ENCODE measurements at regions not wholly inside any gene's neighbourhood (a gene's known extent, or its start where the extent isn't known, plus 50 kb on each side); places are given as distances from the start of the nearest gene placed in this dataset.

GRCh38 chr10:83995738-83996331 lies 143.5 kb upstream of the GHITM start:
- 62 to 68% (median 65%) methylated on average over 4 of the region's 4 CpGs for WGBS, 3 donors
- intact Hi-C loops (cut with DNase I): no loop called here
- Histone ChIP-seq H3K4me3 (no peak overlapping the region), H3K9me3 (no peaks in the 10 kb centered on the region), H3K36me3 (no peaks in the 10 kb centered on the region), H3K4me1 (ENCODE audit: insufficient read depth) (no peaks in the 10 kb centered on the region), H3K27me3 (no peaks in the 10 kb centered on the region), H3K27ac (no peak overlapping the region)
- DNase-seq: no peak
- TF ChIP-seq POLR2A (IDR thresholded peaks at IDR 0.05) (no peak), EP300 (IDR thresholded peaks at IDR 0.05) (no peak)
- TF ChIP-seq, protein P1, sequence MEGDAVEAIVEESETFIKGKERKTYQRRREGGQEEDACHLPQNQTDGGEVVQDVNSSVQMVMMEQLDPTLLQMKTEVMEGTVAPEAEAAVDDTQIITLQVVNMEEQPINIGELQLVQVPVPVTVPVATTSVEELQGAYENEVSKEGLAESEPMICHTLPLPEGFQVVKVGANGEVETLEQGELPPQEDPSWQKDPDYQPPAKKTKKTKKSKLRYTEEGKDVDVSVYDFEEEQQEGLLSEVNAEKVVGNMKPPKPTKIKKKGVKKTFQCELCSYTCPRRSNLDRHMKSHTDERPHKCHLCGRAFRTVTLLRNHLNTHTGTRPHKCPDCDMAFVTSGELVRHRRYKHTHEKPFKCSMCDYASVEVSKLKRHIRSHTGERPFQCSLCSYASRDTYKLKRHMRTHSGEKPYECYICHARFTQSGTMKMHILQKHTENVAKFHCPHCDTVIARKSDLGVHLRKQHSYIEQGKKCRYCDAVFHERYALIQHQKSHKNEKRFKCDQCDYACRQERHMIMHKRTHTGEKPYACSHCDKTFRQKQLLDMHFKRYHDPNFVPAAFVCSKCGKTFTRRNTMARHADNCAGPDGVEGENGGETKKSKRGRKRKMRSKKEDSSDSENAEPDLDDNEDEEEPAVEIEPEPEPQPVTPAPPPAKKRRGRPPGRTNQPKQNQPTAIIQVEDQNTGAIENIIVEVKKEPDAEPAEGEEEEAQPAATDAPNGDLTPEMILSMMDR (IDR thresholded peaks at IDR 0.05): no peak

DNA sequence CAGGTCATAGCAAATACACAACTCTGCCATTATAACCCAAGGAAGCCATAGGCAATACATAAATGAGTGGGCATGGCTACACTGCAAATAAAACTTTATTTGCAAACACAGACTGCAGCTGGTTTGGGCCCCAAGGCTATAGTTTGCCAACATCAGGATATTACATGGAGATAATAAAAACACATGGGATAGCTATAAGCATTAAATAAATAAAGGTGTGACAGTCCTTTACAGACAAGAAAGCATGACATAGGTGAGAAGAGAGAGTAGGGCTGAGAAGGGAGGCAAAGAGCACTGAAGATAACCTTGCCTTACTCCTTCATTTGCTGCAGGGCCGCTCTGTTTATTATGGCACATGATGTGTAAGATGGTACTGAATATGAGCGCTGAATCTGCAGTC lies 135.1 kb upstream of the GHITM start:
- DNase-seq: no peak
- H3K27ac ChIP-seq: no peak overlapping the region
- H3K36me3 ChIP-seq: no peaks in the 10 kb centered on the region
- intact Hi-C loops (cut with DNase I): loop anchor here in 1 of 4 donors (5.0 kb wide), 1 partner anchor 248 kb away; no protein-coding TSS in a partner anchor
- no peak overlapping the region for H3K4me3 ChIP-seq
- 64 to 73% (median 66%) methylated on average over 2 of the region's 2 CpGs for WGBS, 3 donors
- no peaks in the 10 kb centered on the region for H3K27me3 ChIP-seq
- H3K9me3 ChIP-seq: no peaks in the 10 kb centered on the region
- no peaks in the 10 kb centered on the region for H3K4me1 ChIP-seq (ENCODE audit: insufficient read depth)
- TF ChIP-seq, protein P1 (IDR thresholded peaks at IDR 0.05): no peak
- TF ChIP-seq EP300 (IDR thresholded peaks at IDR 0.05) (no peak), POLR2A (IDR thresholded peaks at IDR 0.05) (no peak)

GRCh38 chr10:84005403-84005802 lies 133.9 kb upstream of the GHITM start:
- no peaks in the 10 kb centered on the region for H3K4me1 ChIP-seq (ENCODE audit: insufficient read depth)
- H3K27me3 ChIP-seq: no peaks in the 10 kb centered on the region
- no peak overlapping the region for H3K27ac ChIP-seq
- no peak overlapping the region for H3K4me3 ChIP-seq
- no peaks in the 10 kb centered on the region for H3K9me3 ChIP-seq
- intact Hi-C loops (cut with DNase I): no loop called here
- no peak for DNase-seq
- 67 to 75% (median 72%) methylated on average over 3 of the region's 3 CpGs for WGBS, 3 donors
- no peaks in the 10 kb centered on the region for H3K36me3 ChIP-seq
- TF ChIP-seq EP300 (IDR thresholded peaks at IDR 0.05): no peak
- no peak for TF ChIP-seq POLR2A (IDR thresholded peaks at IDR 0.05)
- TF ChIP-seq, protein P1 (IDR thresholded peaks at IDR 0.05): no peak

- no peaks in the 10 kb centered on the region for H3K9me3 ChIP-seq
- no peaks in the 10 kb centered on the region for H3K4me1 ChIP-seq (ENCODE audit: insufficient read depth)
- WGBS, 3 donors: 80 to 90% (median 83%) methylated on average over 5 of the region's 5 CpGs
- intact Hi-C loops (cut with DNase I): no loop called here
- no peak overlapping the region for H3K27ac ChIP-seq
- H3K27me3 ChIP-seq: no peaks in the 10 kb centered on the region
- no peak overlapping the region for H3K4me3 ChIP-seq
- no peaks in the 10 kb centered on the region for H3K36me3 ChIP-seq
- no peak for DNase-seq
- TF ChIP-seq EP300 (IDR thresholded peaks at IDR 0.05): no peak
- TF ChIP-seq, protein P1 (IDR thresholded peaks at IDR 0.05): no peak
- TF ChIP-seq POLR2A (IDR thresholded peaks at IDR 0.05): no peak
Measured at GRCh38 chr10:84007482-84007881, 131.8 kb upstream of the GHITM start.
